Hepatocyte (in vitro differentiated cells): ENCODE measurements at regions not wholly inside any gene's neighbourhood (a gene's known extent, or its start where the extent isn't known, plus 50 kb on each side); places are given as distances from the start of the nearest gene placed in this dataset.

Source experiments
- DNase-seq: peaks from one replicate; pipeline ENCODE4 v3.0.0-alpha.2; 2016; ENCODE audit warnings: low spot score
- H2AFZ ChIP-seq: fragments of 200-600 bp; sonication (generic); 2 replicates; pipeline ENCODE4 v1.6.0; 2016; ENCODE audit warnings: antibody characterized with exemption, mild to moderate bottlenecking
- H3K27ac ChIP-seq: fragments of 200-600 bp; sonication (generic); 2 replicates; pipeline ENCODE4 v1.5.1; 2016; ENCODE audit warnings: mild to moderate bottlenecking
- H3K27me3 ChIP-seq: fragments of 200-600 bp; sonication (generic); 2 replicates; pipeline ENCODE4 v1.6.1; 2016
- H3K36me3 ChIP-seq: fragments of 200-600 bp; sonication (generic); replicated peaks from 2 replicates; pipeline ENCODE4 v1.5.1; 2016; ENCODE audit warnings: low read depth; ENCODE audit not compliant: insufficient read depth
- H3K4me1 ChIP-seq: fragments of 200-600 bp; sonication (generic); 2 replicates; pipeline ENCODE4 v1.5.1; 2016; ENCODE audit warnings: mild to moderate bottlenecking, moderate library complexity; ENCODE audit not compliant: insufficient read depth
- H3K4me2 ChIP-seq: fragments of 200-600 bp; sonication (generic); 2 replicates; pipeline ENCODE4 v1.6.0; 2016
- H3K4me3 ChIP-seq: fragments of 200-600 bp; sonication (generic); 2 replicates; pipeline ENCODE4 v1.5.1; 2016; ENCODE audit warnings: mild to moderate bottlenecking
- H3K79me2 ChIP-seq: fragments of 200-600 bp; sonication (generic); 2 replicates; pipeline ENCODE4 v1.6.0; 2017; ENCODE audit warnings: mild to moderate bottlenecking
- H3K9me2 ChIP-seq: fragments of 200-600 bp; sonication (generic); replicated peaks from 2 replicates; pipeline ENCODE4 v1.6.0; 2017; ENCODE audit warnings: mild to moderate bottlenecking; ENCODE audit not compliant: insufficient read depth
- H3K9me3 ChIP-seq: fragments of 200-600 bp; sonication (generic); 2 replicates; pipeline ENCODE4 v1.5.1; 2016; ENCODE audit warnings: low read depth, mild to moderate bottlenecking
- H4K20me1 ChIP-seq: fragments of 200-600 bp; sonication (generic); 2 replicates; pipeline ENCODE4 v1.6.0; 2016; ENCODE audit warnings: mild to moderate bottlenecking; ENCODE audit not compliant: insufficient read depth, poor library complexity, severe bottlenecking
- CTCF ChIP-seq: fragments of 200-600 bp; sonication (generic); IDR thresholded peaks from 2 replicates; pipeline ENCODE4 v1.5.1; 2016; ENCODE audit warnings: antibody characterized with exemption, mild to moderate bottlenecking; ENCODE audit not compliant: poor library complexity
- EZH2 ChIP-seq: fragments of 200-600 bp; sonication (generic); IDR thresholded peaks from 2 replicates; pipeline ENCODE4 v1.6.1; 2016; ENCODE audit warnings: antibody characterized with exemption, mild to moderate bottlenecking, borderline replicate concordance
- EZH2phosphoT487 ChIP-seq: fragments of 200-600 bp; sonication (generic); IDR thresholded peaks from one replicate; pipeline ENCODE4 v1.6.1; 2018; ENCODE audit warnings: antibody characterized with exemption, mild to moderate bottlenecking, low read depth, moderate library complexity; ENCODE audit not compliant: unreplicated experiment, severe bottlenecking
- WGBS: methylation state at CpG from one replicate; pipeline ENCODE4 v1.1.6; 2016; ENCODE audit warnings: low lambda C conversion rate; ENCODE audit errors: missing lambda C conversion rate; 5-methylcytosine and 5-hydroxymethylcytosine counted together

DNA sequence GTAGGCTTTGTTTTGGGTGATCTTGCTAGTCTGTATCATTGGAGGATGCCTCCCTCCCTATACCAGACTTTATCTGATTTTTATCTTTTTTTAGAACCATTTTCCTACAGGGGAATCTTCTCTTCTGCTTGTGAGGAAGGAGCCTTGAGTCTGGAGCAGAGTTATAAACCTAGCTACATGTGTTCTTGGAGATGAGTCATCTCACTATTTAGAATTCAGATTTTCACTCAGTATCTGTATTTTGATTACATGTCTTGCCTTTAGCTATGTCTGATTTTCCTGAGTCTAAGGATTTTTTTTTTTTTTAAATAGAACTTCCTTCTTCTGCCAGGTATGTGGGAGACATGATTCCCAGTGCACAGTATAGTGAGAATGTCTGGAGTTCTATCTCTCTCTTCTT, 211.6 kb upstream of the MBL2 start:
- Histone ChIP-seq H3K4me3 (no peak overlapping the region), H4K20me1 (no peaks in the 10 kb centered on the region), H3K36me3 (no peaks in the 10 kb centered on the region), H3K9me2 (no peaks in the 10 kb centered on the region), H3K27ac (no peak overlapping the region), H3K9me3 (no peaks in the 10 kb centered on the region), H3K4me2 (no peak overlapping the region), H3K4me1 (peaks cover 3% of the 10 kb centered on the region), H3K27me3 (no peaks in the 10 kb centered on the region), H2AFZ (no peak overlapping the region), H3K79me2 (no peaks in the 10 kb centered on the region)
- no peak for DNase-seq
- TF ChIP-seq CTCF: no peak
- TF ChIP-seq EZH2: no peak
- TF ChIP-seq EZH2phosphoT487: no peak

GRCh38 chr10:52979295-52979990, 206.9 kb upstream of the MBL2 start:
- no peak for TF ChIP-seq CTCF
- no peak for TF ChIP-seq EZH2
- TF ChIP-seq EZH2phosphoT487: no peak
- 91% methylated on average over 3 of the region's 3 CpGs for WGBS

DNA sequence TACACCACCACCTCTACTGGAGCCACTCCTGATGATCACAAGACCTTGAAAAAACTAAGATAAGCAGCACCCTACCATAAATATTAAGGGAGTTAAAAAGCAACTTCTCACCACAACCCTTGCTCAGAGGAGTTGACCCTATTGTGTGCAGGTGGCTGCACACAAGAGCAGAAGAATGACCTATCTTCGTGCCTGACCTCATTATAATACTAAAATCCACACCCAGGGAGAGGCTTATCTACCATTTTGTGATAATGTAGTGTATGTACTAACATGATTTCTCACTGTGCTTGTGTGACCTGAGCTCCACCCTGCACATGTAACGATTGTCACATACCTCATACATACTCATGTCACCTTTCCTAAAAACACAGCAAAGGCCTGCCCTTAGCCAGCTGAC, 205.0 kb upstream of the MBL2 start:
- H3K9me3 ChIP-seq: no peaks in the 10 kb centered on the region
- peaks cover 5% of the 10 kb centered on the region for H3K4me1 ChIP-seq
- no peak overlapping the region for H3K4me3 ChIP-seq
- H4K20me1 ChIP-seq: no peaks in the 10 kb centered on the region
- TF ChIP-seq CTCF (no peak), EZH2phosphoT487 (no peak), EZH2 (no peak)
- no peaks in the 10 kb centered on the region for H3K36me3 ChIP-seq
- no peaks in the 10 kb centered on the region for H3K79me2 ChIP-seq
- H3K4me2 ChIP-seq: no peak overlapping the region
- DNase-seq: no peak
- H3K9me2 ChIP-seq: no peaks in the 10 kb centered on the region
- H3K27ac ChIP-seq: no peak overlapping the region
- H2AFZ ChIP-seq: no peak overlapping the region
- no peaks in the 10 kb centered on the region for H3K27me3 ChIP-seq
- WGBS: 63% methylated on average over 2 of the region's 2 CpGs

More at GRCh38 chr10:52979295-52979990, 206.9 kb upstream of the MBL2 start:
- no peak for DNase-seq
- Histone ChIP-seq H3K79me2 (no peaks in the 10 kb centered on the region), H3K9me3 (no peaks in the 10 kb centered on the region), H3K4me3 (no peak overlapping the region), H4K20me1 (no peaks in the 10 kb centered on the region), H3K36me3 (no peaks in the 10 kb centered on the region), H3K4me2 (no peak overlapping the region), H2AFZ (no peak overlapping the region), H3K4me1 (peaks cover 5% of the 10 kb centered on the region), H3K27me3 (no peaks in the 10 kb centered on the region), H3K9me2 (no peaks in the 10 kb centered on the region), H3K27ac (no peak overlapping the region)
